A549 (cell line): ENCODE measurements at regions not wholly inside any gene's neighbourhood (a gene's known extent, or its start where the extent isn't known, plus 50 kb on each side); places are given as distances from the start of the nearest gene placed in this dataset.

Source experiments
- ATAC-seq, 2 experiments: fragments of 200-7000 bp in 1 of 2; fragments of >200 bp in 1 of 2; cut with Nextera tagmentation in 1 of 2; cut with Tn5 transposase in 1 of 2; 3 replicates each; pipeline versions ENCODE4 v1.8.0 to v1.9.1; 2018 to 2020; ENCODE audit warnings: mild to moderate bottlenecking in 1 of 2, moderate library complexity in 1 of 2
- CTCF ChIA-PET: fragments of 300-600 bp; sonication (Branson Sonifier 250); formaldehyde crosslinking; extraction: SDS; loops from one replicate; lab custom pipeline; 2021; ENCODE audit warnings: antibody characterized with exemption, inconsistent platforms; lab: Yijun Ruan, JAX
- POLR2A ChIA-PET: fragments of 350-600 bp; formaldehyde crosslinking; extraction: SDS; loops from one replicate; lab custom pipeline; 2021; ENCODE audit warnings: antibody characterized with exemption, inconsistent platforms; lab: Yijun Ruan, JAX
- DNase-seq, 2 experiments: peaks; one replicate each; pipeline versions ENCODE4 v3.0.0 to v3.0.0-alpha.2; 2011 to 2016; ENCODE audit warnings: low read depth in 1 of 2, low spot score in 1 of 2
- FAIRE-seq: peaks from 2 replicates; lab custom pipeline; 2011; peaks lifted over from hg19 to GRCh38; lab: Jason Lieb, UNC
- H3K27ac ChIP-seq, 2 experiments: fragments of >200 bp; sonication (Bioruptor Twin); formaldehyde crosslinking; 3 replicates each; pipeline ENCODE4 v1.5.1; 2016 to 2017
- H3K4me1 ChIP-seq: fragments of >200 bp; sonication (Bioruptor Twin); formaldehyde crosslinking; 3 replicates; pipeline ENCODE4 v1.6.1; 2016
- H3K4me2 ChIP-seq: fragments of >200 bp; sonication (Bioruptor Twin); formaldehyde crosslinking; 3 replicates; pipeline ENCODE4 v1.6.1; 2016
- H3K4me3 ChIP-seq: fragments of >200 bp; sonication (Bioruptor Twin); formaldehyde crosslinking; 3 replicates; pipeline ENCODE4 v1.5.1; 2016
- H3K9me3 ChIP-seq: fragments of >200 bp; sonication (Bioruptor Twin); formaldehyde crosslinking; 3 replicates; pipeline ENCODE4 v1.6.1; 2016
- CBX2 ChIP-seq: fragments of 200-600 bp; sonication (generic); IDR thresholded peaks from 2 replicates; pipeline ENCODE4 v1.6.1; 2016; ENCODE audit warnings: low read depth, mild to moderate bottlenecking, borderline replicate concordance
- CEBPB ChIP-seq, 2 experiments: fragments of >200 bp in 1 of 2; sonication (Bioruptor Twin) in 1 of 2; formaldehyde crosslinking in 1 of 2; IDR thresholded peaks; 2 replicates each; pipeline ENCODE4 v1.6.1; 2012 to 2016
- CHD2 ChIP-seq: fragments of 150-350 bp; IDR thresholded peaks from 2 replicates; pipeline ENCODE4 v1.6.1; 2014; ENCODE audit warnings: low read length; ENCODE audit not compliant: partially characterized antibody
- EHF ChIP-seq: fragments of 250-450 bp; sonication (Bioruptor Pico); IDR thresholded peaks from 2 replicates; pipeline ENCODE4 v1.5.0; 2020; ENCODE audit warnings: mild to moderate bottlenecking
- FOSB ChIP-seq: fragments of 250-450 bp; sonication (Bioruptor Pico); IDR thresholded peaks from 2 replicates; pipeline ENCODE4 v1.5.0; 2020; ENCODE audit warnings: mild to moderate bottlenecking, moderate library complexity
- FOSL2 ChIP-seq, 2 experiments: fragments of 450-650 bp in 1 of 2; fragments of >200 bp in 1 of 2; sonication (Bioruptor Twin) in 1 of 2; formaldehyde crosslinking; IDR thresholded peaks; 2 replicates each; pipeline versions ENCODE4 v1.5.0 to v1.6.1; 2016 to 2020; ENCODE audit warnings: mild to moderate bottlenecking in 1 of 2, moderate library complexity in 1 of 2
- FOXS1 ChIP-seq: fragments of 250-450 bp; sonication (Bioruptor Pico); IDR thresholded peaks from 2 replicates; pipeline ENCODE4 v1.5.0; 2020; ENCODE audit warnings: mild to moderate bottlenecking, moderate library complexity
- HDAC2 ChIP-seq: fragments of 200-600 bp; sonication (generic); IDR thresholded peaks from 2 replicates; pipeline ENCODE4 v1.6.1; 2016
- HES2 ChIP-seq: fragments of >200 bp; sonication (Bioruptor Twin); formaldehyde crosslinking; IDR thresholded peaks from 2 replicates; pipeline ENCODE4 v1.6.1; 2016
- HEYL ChIP-seq: fragments of 250-450 bp; sonication (Bioruptor Pico); IDR thresholded peaks from 2 replicates; pipeline ENCODE4 v1.8.0; 2021; ENCODE audit warnings: mild to moderate bottlenecking, moderate library complexity
- HOXB5 ChIP-seq: fragments of 250-450 bp; sonication (Bioruptor Pico); IDR thresholded peaks from 2 replicates; pipeline ENCODE4 v1.5.0; 2020; ENCODE audit warnings: mild to moderate bottlenecking, moderate library complexity
- KDM5A ChIP-seq: fragments of 200-600 bp; sonication (generic); IDR thresholded peaks from 2 replicates; pipeline ENCODE4 v1.6.1; 2016; ENCODE audit warnings: antibody characterized with exemption, mild to moderate bottlenecking
- MAX ChIP-seq: IDR thresholded peaks from 2 replicates; pipeline ENCODE4 v1.6.1; 2012
- NR3C1 ChIP-seq: fragments of >200 bp; sonication (Bioruptor Twin); formaldehyde crosslinking; IDR thresholded peaks from 3 replicates; pipeline ENCODE4 v1.6.1; 2017
- POLR2A ChIP-seq: IDR thresholded peaks from 2 replicates; pipeline ENCODE4 v1.6.1; 2012; ENCODE audit warnings: mild to moderate bottlenecking, low read length
- RAD21 ChIP-seq, 2 experiments: fragments of >200 bp in 1 of 2; sonication (Bioruptor Twin) in 1 of 2; formaldehyde crosslinking in 1 of 2; IDR thresholded peaks in 1 of 2; conservative IDR thresholded peaks in 1 of 2; 2 replicates in 1 of 2; 3 replicates in 1 of 2; pipeline ENCODE4 v1.6.1; 2012 to 2018; ENCODE audit warnings: inconsistent platforms in 1 of 2
- RCOR1 ChIP-seq: fragments of 150-350 bp; IDR thresholded peaks from 2 replicates; pipeline ENCODE4 v1.6.1; 2014; ENCODE audit warnings: antibody characterized with exemption, low read length, low read depth
- REST ChIP-seq: fragments of 200-600 bp; sonication (generic); IDR thresholded peaks from 2 replicates; pipeline ENCODE4 v1.6.1; 2016; ENCODE audit warnings: antibody characterized with exemption, mild to moderate bottlenecking, moderate library complexity
- SREBF2 ChIP-seq: fragments of 450-650 bp; IDR thresholded peaks from 2 replicates; pipeline ENCODE4 v1.6.1; 2014; ENCODE audit warnings: mild to moderate bottlenecking, moderate library complexity
- TP53 ChIP-seq: fragments of 250-450 bp; sonication (Bioruptor Pico); IDR thresholded peaks from 2 replicates; pipeline ENCODE4 v1.5.0; 2021; ENCODE audit warnings: mild to moderate bottlenecking, moderate library complexity
- ZC3H11A ChIP-seq: fragments of 450-650 bp; IDR thresholded peaks from 2 replicates; pipeline ENCODE4 v1.6.1; 2014; ENCODE audit warnings: antibody characterized with exemption, mild to moderate bottlenecking
- ZFP36 ChIP-seq: fragments of 450-650 bp; IDR thresholded peaks from 2 replicates; pipeline ENCODE4 v1.6.1; 2014; ENCODE audit warnings: borderline replicate concordance; ENCODE audit not compliant: partially characterized antibody
- ZNF302 ChIP-seq: fragments of 250-450 bp; sonication (Bioruptor Pico); IDR thresholded peaks from 2 replicates; pipeline ENCODE4 v1.9.0; 2021; ENCODE audit warnings: inconsistent platforms, mild to moderate bottlenecking, moderate library complexity
- WGBS: methylation state at CpG from one replicate; pipeline ENCODE4 v1.1.6; 2017; ENCODE audit errors: missing lambda C conversion rate; 5-methylcytosine and 5-hydroxymethylcytosine counted together
- TF ChIP-seq, protein P1 (sequence below): fragments of 450-650 bp; IDR thresholded peaks from 2 replicates; pipeline ENCODE4 v1.6.1; 2014; ENCODE audit warnings: antibody characterized with exemption
- TF ChIP-seq, protein P2 (sequence below): fragments of >200 bp; sonication (Bioruptor Twin); formaldehyde crosslinking; IDR thresholded peaks from 3 replicates; pipeline ENCODE4 v1.6.1; 2016
- TF ChIP-seq, protein P3 (sequence below): fragments of 250-450 bp; sonication (Bioruptor Pico); IDR thresholded peaks from 2 replicates; pipeline ENCODE4 v1.5.0; 2021; ENCODE audit warnings: mild to moderate bottlenecking, moderate library complexity, borderline replicate concordance

DNA sequence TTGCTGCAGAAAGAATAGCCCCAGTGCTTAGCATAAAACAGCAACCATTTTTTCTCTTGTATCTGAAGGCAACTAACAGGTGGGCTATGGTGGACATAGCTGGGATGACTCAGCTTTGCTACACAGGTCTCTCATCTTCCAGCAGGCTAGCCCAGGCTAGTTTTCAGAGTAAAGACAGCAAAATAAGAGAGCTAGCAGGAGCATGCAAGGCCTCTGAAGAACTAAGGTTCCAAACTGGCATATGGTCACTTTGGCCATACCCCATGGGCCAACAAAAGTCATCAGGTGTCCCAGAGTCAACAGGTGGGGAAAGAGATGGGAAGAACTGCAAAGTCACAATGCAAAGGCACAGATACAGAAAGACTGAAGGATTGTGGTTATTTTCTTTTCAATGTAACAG, 571.6 kb upstream of the MGMT start:
- TF ChIP-seq SREBF2 (no peak), CHD2 (no peak), NR3C1 (no peak), CBX2 (no peak), HDAC2 (no peak), CEBPB (IDR thresholded peaks at IDR 0.05) (no peak), EHF (CRISPR knock-in tag) (no peak), POLR2A (no peak), RAD21 (conservative IDR thresholded peaks at IDR 0.05 in 1 of 2, IDR thresholded peaks at IDR 0.05 in 1 of 2) (no peak), TP53 (CRISPR knock-in tag) (no peak)
- no peaks in the 10 kb centered on the region for H3K9me3 ChIP-seq
- no peaks in the 10 kb centered on the region for H3K4me1 ChIP-seq
- POLR2A ChIA-PET = no interaction called here
- ATAC-seq (no peak), FAIRE-seq (no peak), DNase-seq (no peak)
- H3K27ac ChIP-seq = no peak overlapping the region
- no peak overlapping the region for H3K4me3 ChIP-seq
- CTCF ChIA-PET = interaction anchor here (1.0 kb wide), 1 partner anchor 55 kb away, joined by 3 read pairs; no protein-coding TSS in a partner anchor
- no peak overlapping the region for H3K4me2 ChIP-seq

DNA sequence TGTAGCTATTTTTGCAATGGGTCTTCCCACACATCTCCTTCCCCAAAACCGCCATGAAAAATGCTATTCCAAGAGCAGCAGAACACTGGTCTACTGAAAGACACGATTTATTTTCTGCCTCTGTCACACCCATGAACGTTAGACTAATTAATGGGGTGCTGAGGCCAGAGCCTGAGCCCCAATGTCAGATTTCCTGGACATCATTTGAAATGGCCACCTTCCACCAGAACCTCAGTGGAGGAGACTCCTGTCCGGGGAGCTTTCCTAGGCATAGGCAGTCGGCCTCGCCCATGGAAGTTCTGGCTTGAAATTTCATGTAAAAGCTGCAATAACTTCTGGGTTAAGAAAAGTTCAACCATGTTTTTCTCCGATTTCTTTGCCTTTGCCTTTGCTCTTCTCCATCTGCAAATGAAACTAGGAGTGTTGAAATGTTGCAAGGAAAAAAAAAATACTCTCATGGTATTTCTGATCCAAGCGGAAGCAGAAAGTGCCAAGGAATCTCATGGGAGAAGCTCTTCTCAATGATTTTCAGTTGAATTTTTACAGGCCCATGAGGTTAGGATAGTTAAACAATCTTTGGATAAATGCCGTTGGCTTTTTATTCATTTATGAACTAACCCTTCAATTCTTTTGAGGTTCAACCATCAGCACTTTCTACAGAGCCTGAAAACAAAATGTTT, 570.8 kb upstream of the MGMT start:
- H3K27ac ChIP-seq = no peak overlapping the region
- 11% methylated on average over 9 of the region's 9 CpGs for WGBS
- FAIRE-seq (no peak), ATAC-seq (no peak), DNase-seq (no peak)
- H3K4me2 ChIP-seq = no peak overlapping the region
- TF ChIP-seq HOXB5 (CRISPR knock-in tag) (no peak), REST (no peak), POLR2A (no peak), RCOR1 (no peak), ZFP36 (no peak), HES2 (no peak), ZNF302 (no peak), ZC3H11A (no peak), FOSB (CRISPR knock-in tag) (no peak), HEYL (CRISPR knock-in tag) (no peak)
- H3K4me3 ChIP-seq = no peak overlapping the region
- CTCF ChIA-PET = interaction anchor here (0.6 kb wide), 2 partner anchors 628 to 1088 kb away, joined by 3 to 4 read pairs; no protein-coding TSS in a partner anchor
- no peaks in the 10 kb centered on the region for H3K9me3 ChIP-seq
- H3K4me1 ChIP-seq = no peaks in the 10 kb centered on the region
- POLR2A ChIA-PET = no interaction called here

DNA sequence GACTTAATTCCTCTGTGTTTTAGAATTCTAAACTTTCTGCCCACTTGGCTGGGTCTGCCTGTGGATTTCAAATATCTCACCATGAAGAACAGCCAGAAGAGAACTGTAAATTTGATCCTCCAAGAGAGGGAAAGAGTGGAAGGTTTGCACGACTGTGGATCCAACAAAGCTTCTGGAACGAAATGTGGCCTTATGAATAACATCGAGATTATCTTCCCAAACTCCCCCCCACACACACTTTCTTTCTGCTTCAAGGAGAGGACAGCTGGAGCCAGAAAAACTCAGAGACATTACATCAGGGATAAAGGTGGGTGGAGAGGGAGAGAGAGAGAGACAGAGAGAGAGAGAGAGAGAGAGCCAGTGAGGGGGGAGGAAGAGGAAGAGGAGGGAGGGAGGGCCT, 570.1 kb upstream of the MGMT start:
- Histone ChIP-seq H3K4me2 (no peak overlapping the region), H3K4me1 (no peaks in the 10 kb centered on the region), H3K9me3 (no peaks in the 10 kb centered on the region), H3K4me3 (no peak overlapping the region), H3K27ac (no peak overlapping the region)
- FAIRE-seq = no peak
- ChIA-PET POLR2A (no interaction called here), CTCF (no interaction called here)
- 1% methylated on average over 3 of the region's 3 CpGs for WGBS
- ATAC-seq = no peak
- no peak for DNase-seq
- TF ChIP-seq FOSL2 (IDR thresholded peaks at IDR 0.05) = no peak
- TF ChIP-seq FOSL2 (CRISPR knock-in tag; IDR thresholded peaks at IDR 0.05) = no peak
- no peak for TF ChIP-seq CEBPB (IDR thresholded peaks at IDR 0.05)
- no peak for TF ChIP-seq MAX
- TF ChIP-seq HDAC2 = no peak
- TF ChIP-seq CHD2 = no peak
- no peak for TF ChIP-seq FOXS1
- TF ChIP-seq, protein P1, sequence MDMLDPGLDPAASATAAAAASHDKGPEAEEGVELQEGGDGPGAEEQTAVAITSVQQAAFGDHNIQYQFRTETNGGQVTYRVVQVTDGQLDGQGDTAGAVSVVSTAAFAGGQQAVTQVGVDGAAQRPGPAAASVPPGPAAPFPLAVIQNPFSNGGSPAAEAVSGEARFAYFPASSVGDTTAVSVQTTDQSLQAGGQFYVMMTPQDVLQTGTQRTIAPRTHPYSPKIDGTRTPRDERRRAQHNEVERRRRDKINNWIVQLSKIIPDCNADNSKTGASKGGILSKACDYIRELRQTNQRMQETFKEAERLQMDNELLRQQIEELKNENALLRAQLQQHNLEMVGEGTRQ = no peak
- TF ChIP-seq, protein P2, sequence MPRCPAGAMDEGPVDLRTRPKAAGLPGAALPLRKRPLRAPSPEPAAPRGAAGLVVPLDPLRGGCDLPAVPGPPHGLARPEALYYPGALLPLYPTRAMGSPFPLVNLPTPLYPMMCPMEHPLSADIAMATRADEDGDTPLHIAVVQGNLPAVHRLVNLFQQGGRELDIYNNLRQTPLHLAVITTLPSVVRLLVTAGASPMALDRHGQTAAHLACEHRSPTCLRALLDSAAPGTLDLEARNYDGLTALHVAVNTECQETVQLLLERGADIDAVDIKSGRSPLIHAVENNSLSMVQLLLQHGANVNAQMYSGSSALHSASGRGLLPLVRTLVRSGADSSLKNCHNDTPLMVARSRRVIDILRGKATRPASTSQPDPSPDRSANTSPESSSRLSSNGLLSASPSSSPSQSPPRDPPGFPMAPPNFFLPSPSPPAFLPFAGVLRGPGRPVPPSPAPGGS = no peak
- TF ChIP-seq SREBF2 = no peak
- TF ChIP-seq, protein P3, sequence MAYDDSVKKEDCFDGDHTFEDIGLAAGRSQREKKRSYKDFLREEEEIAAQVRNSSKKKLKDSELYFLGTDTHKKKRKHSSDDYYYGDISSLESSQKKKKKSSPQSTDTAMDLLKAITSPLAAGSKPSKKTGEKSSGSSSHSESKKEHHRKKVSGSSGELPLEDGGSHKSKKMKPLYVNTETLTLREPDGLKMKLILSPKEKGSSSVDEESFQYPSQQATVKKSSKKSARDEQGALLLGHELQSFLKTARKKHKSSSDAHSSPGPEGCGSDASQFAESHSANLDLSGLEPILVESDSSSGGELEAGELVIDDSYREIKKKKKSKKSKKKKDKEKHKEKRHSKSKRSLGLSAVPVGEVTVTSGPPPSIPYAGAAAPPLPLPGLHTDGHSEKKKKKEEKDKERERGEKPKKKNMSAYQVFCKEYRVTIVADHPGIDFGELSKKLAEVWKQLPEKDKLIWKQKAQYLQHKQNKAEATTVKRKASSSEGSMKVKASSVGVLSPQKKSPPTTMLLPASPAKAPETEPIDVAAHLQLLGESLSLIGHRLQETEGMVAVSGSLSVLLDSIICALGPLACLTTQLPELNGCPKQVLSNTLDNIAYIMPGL = no peak
- TF ChIP-seq ZNF302 = no peak
- TF ChIP-seq KDM5A = no peak
